ENCODE measurements at regions not wholly inside any gene's neighbourhood (a gene's known extent, or its start where the extent isn't known, plus 50 kb on each side); places are given as distances from the start of the nearest gene placed in this dataset.

- Histone ChIP-seq H3K27ac (ENCODE audit: low read length) (no peak overlapping the region), H3K4me3 (ENCODE audit: low read depth in 2 of 2, low read length in 2 of 2) (no peak overlapping the region), H3K27me3 (ENCODE audit: control insufficient read depth, insufficient read depth, low read length) (no peaks in the 10 kb centered on the region), H3K9me3 (ENCODE audit: control insufficient read depth, insufficient read depth, low read depth, low read length) (no peaks in the 10 kb centered on the region), H3K4me1 (ENCODE audit: control insufficient read depth, insufficient read depth, low read length) (no peaks in the 10 kb centered on the region), H3K36me3 (ENCODE audit: control insufficient read depth, insufficient read depth, low read length) (no peaks in the 10 kb centered on the region)
- TF ChIP-seq, protein P1, sequence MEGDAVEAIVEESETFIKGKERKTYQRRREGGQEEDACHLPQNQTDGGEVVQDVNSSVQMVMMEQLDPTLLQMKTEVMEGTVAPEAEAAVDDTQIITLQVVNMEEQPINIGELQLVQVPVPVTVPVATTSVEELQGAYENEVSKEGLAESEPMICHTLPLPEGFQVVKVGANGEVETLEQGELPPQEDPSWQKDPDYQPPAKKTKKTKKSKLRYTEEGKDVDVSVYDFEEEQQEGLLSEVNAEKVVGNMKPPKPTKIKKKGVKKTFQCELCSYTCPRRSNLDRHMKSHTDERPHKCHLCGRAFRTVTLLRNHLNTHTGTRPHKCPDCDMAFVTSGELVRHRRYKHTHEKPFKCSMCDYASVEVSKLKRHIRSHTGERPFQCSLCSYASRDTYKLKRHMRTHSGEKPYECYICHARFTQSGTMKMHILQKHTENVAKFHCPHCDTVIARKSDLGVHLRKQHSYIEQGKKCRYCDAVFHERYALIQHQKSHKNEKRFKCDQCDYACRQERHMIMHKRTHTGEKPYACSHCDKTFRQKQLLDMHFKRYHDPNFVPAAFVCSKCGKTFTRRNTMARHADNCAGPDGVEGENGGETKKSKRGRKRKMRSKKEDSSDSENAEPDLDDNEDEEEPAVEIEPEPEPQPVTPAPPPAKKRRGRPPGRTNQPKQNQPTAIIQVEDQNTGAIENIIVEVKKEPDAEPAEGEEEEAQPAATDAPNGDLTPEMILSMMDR (IDR thresholded peaks at IDR 0.05) = no peak
- no peak for TF ChIP-seq POLR2AphosphoS5 (IDR thresholded peaks at IDR 0.05; ENCODE audit: low read depth, low read length)
- TF ChIP-seq TCF7L2 (IDR thresholded peaks at IDR 0.05; ENCODE audit: low read depth, low read length) = no peak
- TF ChIP-seq SIN3A (IDR thresholded peaks at IDR 0.05; ENCODE audit: borderline replicate concordance, insufficient read depth, low read depth, low read length) = no peak
- TF ChIP-seq REST (IDR thresholded peaks at IDR 0.05; ENCODE audit: insufficient read depth in 1 of 2, low read depth in 2 of 2, low read length in 1 of 2) = no peak
- intact Hi-C loops (cut with micrococcal nuclease; ENCODE audit: unreplicated experiment) (no loop called here), in situ Hi-C loops (cut with HindIII; ENCODE audit: low pct_unique_long_range_greater_than_20kb, low sequenced_read_pairs) (no loop called here)
- ChIA-PET POLR2A (no interaction called here), CTCF (no interaction called here)
- DNase-seq (ENCODE audit: low read depth, low spot score) = no peak
- BruUV-seq (replicated peaks) = no TSS peak
- ATAC-seq = no peak
Observed at GRCh38 chr5:87094347-87094746, 173.3 kb upstream of the RASA1 start.

GRCh38 chr5:87094833-87095232, 172.8 kb upstream of the RASA1 start:
- Histone ChIP-seq H3K9me3 (ENCODE audit: control insufficient read depth, insufficient read depth, low read depth, low read length) (no peaks in the 10 kb centered on the region), H3K4me1 (ENCODE audit: control insufficient read depth, insufficient read depth, low read length) (no peaks in the 10 kb centered on the region), H3K27ac (ENCODE audit: low read length) (no peak overlapping the region), H3K36me3 (ENCODE audit: control insufficient read depth, insufficient read depth, low read length) (no peaks in the 10 kb centered on the region), H3K27me3 (ENCODE audit: control insufficient read depth, insufficient read depth, low read length) (no peaks in the 10 kb centered on the region), H3K4me3 (ENCODE audit: low read depth in 2 of 2, low read length in 2 of 2) (no peak overlapping the region)
- intact Hi-C loops (cut with micrococcal nuclease; ENCODE audit: unreplicated experiment) = no loop called here
- in situ Hi-C loops (cut with HindIII; ENCODE audit: low pct_unique_long_range_greater_than_20kb, low sequenced_read_pairs) = no loop called here
- ChIA-PET POLR2A (no interaction called here), CTCF (no interaction called here)
- BruUV-seq (replicated peaks) = no TSS peak
- DNase-seq (ENCODE audit: low read depth, low spot score) (no peak), ATAC-seq (no peak)
- TF ChIP-seq REST (IDR thresholded peaks at IDR 0.05; ENCODE audit: insufficient read depth in 1 of 2, low read depth in 2 of 2, low read length in 1 of 2) = no peak
- no peak for TF ChIP-seq POLR2AphosphoS5 (IDR thresholded peaks at IDR 0.05; ENCODE audit: low read depth, low read length)
- no peak for TF ChIP-seq TCF7L2 (IDR thresholded peaks at IDR 0.05; ENCODE audit: low read depth, low read length)
- TF ChIP-seq, protein P1 (IDR thresholded peaks at IDR 0.05) = no peak
- TF ChIP-seq SIN3A (IDR thresholded peaks at IDR 0.05; ENCODE audit: borderline replicate concordance, insufficient read depth, low read depth, low read length) = no peak
